SK-N-MC (cell line): ENCODE measurements at regions not wholly inside any gene's neighbourhood (a gene's known extent, or its start where the extent isn't known, plus 50 kb on each side); places are given as distances from the start of the nearest gene placed in this dataset.

Source experiments
- DNase-seq: peaks from one replicate; pipeline ENCODE4 v3.0.0-alpha.2; 2011; ENCODE audit warnings: low read depth, low spot score
- H3K27ac ChIP-seq: fragments of 200-600 bp; sonication (generic); 2 replicates; pipeline ENCODE4 v1.5.1; 2016; ENCODE audit warnings: mixed run types
- H3K36me3 ChIP-seq: fragments of 200-600 bp; sonication (generic); 2 replicates; pipeline ENCODE4 v1.6.1; 2017; ENCODE audit warnings: antibody characterized with exemption, low read length, mixed read lengths; ENCODE audit not compliant: insufficient read depth
- H3K4me3 ChIP-seq: fragments of 200-600 bp; sonication (generic); 2 replicates; pipeline ENCODE4 v1.5.1; 2016
- H3K9ac ChIP-seq: fragments of 200-600 bp; sonication (generic); 2 replicates; pipeline ENCODE4 v1.8.0; 2017; ENCODE audit warnings: mixed run types, mixed read lengths; ENCODE audit not compliant: insufficient read length
- H3K9me3 ChIP-seq: fragments of 200-600 bp; sonication (generic); 2 replicates; pipeline ENCODE4 v1.6.1; 2017; ENCODE audit warnings: low read depth, mild to moderate bottlenecking, antibody characterized with exemption, low read length, moderate library complexity, mixed read lengths
- EZH2 ChIP-seq: fragments of 200-600 bp; sonication (generic); IDR thresholded peaks from one replicate; pipeline ENCODE4 v1.6.1; 2017; ENCODE audit warnings: antibody characterized with exemption
- FOXP2 ChIP-seq: optimal IDR thresholded peaks from 2 replicates; pipeline ENCODE3; 2011; ENCODE audit warnings: mild to moderate bottlenecking, moderate library complexity; ENCODE audit not compliant: insufficient read depth; ENCODE audit errors: extremely low read length, control extremely low read depth
- POLR2AphosphoS5 ChIP-seq: IDR thresholded peaks from 2 replicates; pipeline ENCODE4 v1.6.1; 2012; ENCODE audit warnings: mild to moderate bottlenecking, low read depth, low read length, borderline replicate concordance

DNA sequence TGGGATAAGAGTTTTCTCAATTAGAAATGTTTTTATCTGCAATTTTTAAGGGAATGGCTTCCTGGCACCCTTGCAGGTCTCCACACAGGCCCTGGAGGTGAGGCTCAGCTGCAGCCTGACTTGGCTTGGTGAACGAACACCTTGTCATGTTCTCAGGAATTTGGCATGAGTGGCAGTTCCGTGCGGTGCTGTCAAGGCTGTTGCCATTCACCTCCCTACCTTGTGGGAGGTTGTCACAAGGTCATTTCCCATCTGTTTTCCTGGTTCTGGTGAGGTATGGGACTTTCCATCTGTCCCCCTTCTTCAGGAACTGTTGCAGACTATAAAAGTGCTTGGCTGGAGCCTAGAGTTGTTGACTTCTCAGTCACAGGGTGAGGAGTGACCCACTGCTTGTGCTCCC, 82.9 kb downstream of the ELOVL4 start:
- Histone ChIP-seq H3K27ac (no peak overlapping the region), H3K9me3 (no peaks in the 10 kb centered on the region), H3K4me3 (no peak overlapping the region), H3K9ac (no peak overlapping the region), H3K36me3 (no peaks in the 10 kb centered on the region)
- TF ChIP-seq EZH2 (no peak), FOXP2 (no peak), POLR2AphosphoS5 (no peak)
- DNase-seq = no peak

DNA sequence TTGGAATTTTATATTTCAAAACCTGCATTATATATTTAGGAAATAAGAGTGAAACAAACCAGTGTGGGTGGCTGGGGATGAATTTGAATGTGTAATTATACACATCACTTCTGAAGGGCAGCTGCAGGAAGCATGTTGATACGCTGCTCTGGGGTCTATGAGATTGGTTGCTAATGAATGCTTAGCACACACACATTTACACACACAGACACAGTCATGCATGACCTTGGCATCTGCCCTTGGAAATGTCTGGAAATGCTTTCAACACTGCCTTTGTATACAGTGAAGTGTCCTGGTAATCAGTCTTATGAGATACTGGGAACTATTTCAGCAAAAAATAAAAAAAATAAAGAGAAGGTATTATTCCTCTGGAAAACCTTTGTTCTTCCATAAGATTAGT, 83.4 kb downstream of the ELOVL4 start:
- H3K27ac ChIP-seq = no peak overlapping the region
- no peak overlapping the region for H3K9ac ChIP-seq
- no peaks in the 10 kb centered on the region for H3K36me3 ChIP-seq
- no peak for DNase-seq
- no peak for TF ChIP-seq POLR2AphosphoS5
- no peak for TF ChIP-seq FOXP2
- H3K4me3 ChIP-seq = no peak overlapping the region
- no peaks in the 10 kb centered on the region for H3K9me3 ChIP-seq

DNA sequence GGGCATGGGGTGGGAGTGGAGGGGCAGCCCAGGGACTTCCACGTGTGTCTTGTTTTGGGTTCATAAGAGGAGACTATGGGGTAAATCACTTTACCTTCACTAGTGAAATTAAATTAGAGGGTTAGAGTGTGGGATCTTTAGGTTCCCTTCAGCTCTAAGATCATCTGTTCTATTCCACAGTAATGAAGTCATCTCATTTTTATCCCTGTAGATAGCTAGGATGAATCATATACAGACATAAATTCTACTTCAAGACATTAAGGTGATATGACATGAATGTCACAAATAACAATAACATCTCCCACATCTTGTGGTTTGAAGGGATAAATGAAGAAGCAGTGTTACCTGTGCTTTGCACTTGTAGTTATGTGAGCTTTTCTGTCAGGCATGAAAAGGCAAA, 83.8 kb downstream of the ELOVL4 start:
- Histone ChIP-seq H3K9me3 (no peaks in the 10 kb centered on the region), H3K4me3 (no peak overlapping the region), H3K27ac (no peak overlapping the region), H3K36me3 (no peaks in the 10 kb centered on the region), H3K9ac (no peak overlapping the region)
- no peak for TF ChIP-seq FOXP2
- TF ChIP-seq POLR2AphosphoS5 = no peak
- no peak for TF ChIP-seq EZH2
- DNase-seq = no peak

DNA sequence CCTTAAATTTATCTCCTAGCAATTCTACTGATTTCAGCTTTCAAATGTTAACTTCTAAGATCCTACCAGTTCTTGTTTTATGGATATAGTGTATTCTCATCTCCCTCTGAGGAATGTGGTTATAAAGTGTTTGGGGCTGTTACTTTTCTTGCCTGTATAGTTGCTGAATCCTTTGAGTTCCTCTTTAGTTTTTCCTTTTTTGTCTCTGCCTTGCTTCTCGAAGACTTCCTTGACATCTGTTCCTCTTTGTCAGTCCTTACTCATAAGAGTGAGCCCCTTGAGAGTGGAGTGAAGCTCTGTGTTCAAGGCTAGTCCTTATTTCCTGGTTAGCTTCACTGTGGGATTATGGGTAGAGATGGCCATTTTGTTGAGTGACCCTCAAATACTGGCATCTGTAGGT, 84.6 kb downstream of the ELOVL4 start:
- Histone ChIP-seq H3K36me3 (no peaks in the 10 kb centered on the region), H3K4me3 (no peak overlapping the region), H3K9ac (no peak overlapping the region), H3K27ac (no peak overlapping the region), H3K9me3 (no peaks in the 10 kb centered on the region)
- DNase-seq = no peak
- TF ChIP-seq POLR2AphosphoS5 (no peak), EZH2 (no peak), FOXP2 (no peak)

DNA sequence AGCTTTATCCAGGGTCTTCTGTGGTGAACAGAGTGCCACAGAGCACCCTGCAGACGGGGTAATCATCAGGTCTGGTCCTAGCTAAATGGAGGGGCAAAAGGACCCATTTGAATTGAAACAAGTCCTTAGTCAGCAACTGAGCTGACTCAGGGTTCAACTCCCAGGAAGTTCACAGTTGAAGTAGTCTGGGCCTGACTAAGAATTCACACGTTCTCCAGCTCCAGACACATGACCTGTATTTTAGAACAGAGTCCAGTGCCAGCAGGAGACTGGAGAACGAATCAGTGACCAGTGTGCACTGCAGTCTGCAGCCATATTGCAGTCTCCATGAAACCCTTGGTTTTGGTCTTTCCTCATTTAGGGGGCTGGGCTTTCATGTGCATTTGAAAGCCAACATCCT, 85.2 kb downstream of the ELOVL4 start:
- Histone ChIP-seq H3K4me3 (no peak overlapping the region), H3K36me3 (no peaks in the 10 kb centered on the region), H3K9me3 (no peaks in the 10 kb centered on the region), H3K27ac (no peak overlapping the region), H3K9ac (no peak overlapping the region)
- no peak for DNase-seq
- TF ChIP-seq FOXP2 (no peak), EZH2 (no peak), POLR2AphosphoS5 (no peak)

DNA sequence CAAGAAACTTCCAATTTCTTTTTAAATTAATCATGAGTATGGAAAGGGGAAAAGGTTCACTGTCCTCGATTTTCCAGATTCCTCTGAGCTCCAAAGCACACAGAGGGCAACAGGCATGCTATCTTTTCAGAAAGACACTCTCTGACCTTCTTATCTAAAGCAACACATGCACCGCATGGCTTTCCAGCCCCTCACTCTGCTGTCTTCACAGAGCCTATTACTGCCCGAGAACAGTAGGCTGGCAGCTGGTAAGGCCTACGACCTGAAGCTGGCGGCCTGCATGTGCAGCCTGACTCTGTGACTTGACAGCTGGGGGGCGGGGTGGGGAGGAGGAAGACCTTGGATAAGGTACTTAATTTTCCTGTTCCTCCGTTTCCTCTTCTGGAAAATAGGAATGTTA, 86.3 kb downstream of the ELOVL4 start:
- TF ChIP-seq POLR2AphosphoS5 (no peak), EZH2 (no peak), FOXP2 (no peak)
- Histone ChIP-seq H3K4me3 (no peak overlapping the region), H3K9ac (no peak overlapping the region), H3K36me3 (no peaks in the 10 kb centered on the region), H3K9me3 (no peaks in the 10 kb centered on the region), H3K27ac (no peak overlapping the region)
- no peak for DNase-seq

DNA sequence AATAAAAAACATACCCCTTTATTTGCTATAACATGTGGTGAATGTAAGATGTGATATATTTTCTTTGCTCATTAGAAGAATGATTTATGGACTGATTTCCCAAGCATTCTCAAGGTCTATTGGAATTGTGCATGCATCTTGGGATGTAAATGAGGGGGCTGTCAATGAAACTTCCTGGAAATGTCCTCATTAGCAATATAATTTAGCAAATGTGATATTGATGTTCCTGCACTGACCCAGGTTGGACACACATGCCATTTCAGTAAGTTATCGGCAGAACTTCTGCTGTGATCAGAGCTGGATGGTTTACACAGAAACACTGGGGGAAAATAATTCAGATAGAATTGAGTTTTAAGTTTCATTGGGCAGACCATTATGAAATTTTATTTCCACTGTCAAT, 99.9 kb downstream of the ELOVL4 start:
- TF ChIP-seq FOXP2 (peak; percentile 23), EZH2 (no peak), POLR2AphosphoS5 (peak; percentile 43; the same call in 1 of the 2 replicates)
- H3K9ac ChIP-seq = no peak overlapping the region
- H3K27ac ChIP-seq = peak overlapping the region; percentile 77; the same call in 1 of the 2 replicates

DNA sequence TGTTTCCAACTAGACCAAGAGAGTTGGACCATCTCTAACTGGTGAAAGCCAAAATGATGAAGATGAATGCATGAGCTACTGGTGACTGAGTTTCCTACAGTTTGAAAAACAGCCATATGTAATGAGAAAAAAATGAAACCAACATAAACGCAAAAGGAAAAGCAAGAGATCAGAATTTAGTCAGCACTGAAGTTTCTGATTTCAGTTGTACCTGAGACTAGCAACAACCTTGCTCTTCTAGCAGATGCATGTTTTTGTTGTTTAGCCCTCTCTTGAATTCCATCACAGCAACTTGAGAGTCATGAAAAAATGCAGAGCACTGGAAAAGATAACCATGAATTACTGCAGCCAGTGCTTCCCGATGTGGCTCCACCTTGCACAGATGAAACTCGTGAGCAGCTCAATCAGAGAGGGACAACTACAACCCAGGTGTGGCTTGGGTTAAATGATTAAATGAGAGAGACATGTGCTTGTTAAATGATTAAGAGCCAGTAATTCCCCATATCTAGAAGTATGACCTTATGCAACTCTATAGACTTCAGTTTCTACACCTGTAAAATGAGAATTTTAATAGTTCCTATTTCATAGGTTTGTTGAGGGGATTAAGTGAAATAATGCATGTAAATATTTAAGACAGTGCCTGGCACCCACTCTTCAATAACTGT, 104.8 kb downstream of the ELOVL4 start:
- H3K36me3 ChIP-seq = no peaks in the 10 kb centered on the region
- no peak overlapping the region for H3K27ac ChIP-seq
- no peak overlapping the region for H3K9ac ChIP-seq
- no peak for DNase-seq
- TF ChIP-seq EZH2 (no peak), POLR2AphosphoS5 (no peak), FOXP2 (no peak)
- no peaks in the 10 kb centered on the region for H3K9me3 ChIP-seq
- H3K4me3 ChIP-seq = no peak overlapping the region

More for the DNA sequence above, 99.9 kb downstream of the ELOVL4 start:
- no peaks in the 10 kb centered on the region for H3K36me3 ChIP-seq
- no peak overlapping the region for H3K4me3 ChIP-seq
- H3K9me3 ChIP-seq = no peaks in the 10 kb centered on the region; the same call in 1 of the 2 replicates
- DNase-seq = peak; percentile 60
